HepG2 (cell line): ENCODE measurements at regions not wholly inside any gene's neighbourhood (a gene's known extent, or its start where the extent isn't known, plus 50 kb on each side); places are given as distances from the start of the nearest gene placed in this dataset.

Experiments used
- CAMTA2 ChIP-seq: sonication (generic); formaldehyde crosslinking; IDR thresholded peaks from 2 replicates; pipeline ENCODE4 v1.4.0; 2020; ENCODE audit warnings: mild to moderate bottlenecking, missing genetic modification reagents, borderline replicate concordance
- CTCF ChIP-seq: sonication (generic); formaldehyde crosslinking; IDR thresholded peaks from 2 replicates; pipeline ENCODE4 v1.5.0; 2020; ENCODE audit warnings: mild to moderate bottlenecking, missing genetic modification reagents, moderate library complexity
- EP300 ChIP-seq, 3 experiments: sonication (generic) in 1 of 3; formaldehyde crosslinking in 1 of 3; IDR thresholded peaks; 2 replicates each; pipeline versions ENCODE4 v1.5.1 to v1.6.1; 2011 to 2020; ENCODE audit warnings: low read depth in 2 of 3, low read length in 2 of 3, borderline replicate concordance in 1 of 3, improper control_type of control experiment in 1 of 3, mild to moderate bottlenecking in 1 of 3, missing genetic modification reagents in 1 of 3, moderate library complexity in 1 of 3
- HBP1 ChIP-seq: IDR thresholded peaks from 2 replicates; pipeline ENCODE4 v1.6.1; 2016; ENCODE audit warnings: low read depth, control low read depth
- NBN ChIP-seq: fragments of 450-650 bp; conservative IDR thresholded peaks from 2 replicates; pipeline ENCODE4 v1.6.1; 2017
- PCBP1 ChIP-seq: fragments of 200-400 bp; formaldehyde crosslinking; IDR thresholded peaks from 2 replicates; pipeline ENCODE4 v1.6.1; 2017; ENCODE audit warnings: mild to moderate bottlenecking, low read depth, low read length, borderline replicate concordance
- SP1 ChIP-seq, 2 experiments: fragments of 450-650 bp in 1 of 2; sonication (generic) in 1 of 2; formaldehyde crosslinking in 1 of 2; IDR thresholded peaks; 2 replicates each; pipeline versions ENCODE4 v1.4.0 to v1.6.1; 2016 to 2020; ENCODE audit warnings: missing genetic modification reagents in 1 of 2
- TP53 ChIP-seq: sonication (generic); formaldehyde crosslinking; conservative IDR thresholded peaks from 2 replicates; pipeline ENCODE4 v1.4.0; 2020; ENCODE audit warnings: missing genetic modification reagents
- ZBTB49 ChIP-seq: sonication (generic); formaldehyde crosslinking; IDR thresholded peaks from 2 replicates; pipeline ENCODE4 v1.4.0; 2020; ENCODE audit warnings: missing genetic modification reagents, borderline replicate concordance

GRCh38 chr7:94195813-94196212 lies 191.7 kb upstream of the BET1 start:
- TF ChIP-seq ZBTB49 = no peak
- TF ChIP-seq CTCF = no peak
- TF ChIP-seq CAMTA2 (CRISPR knock-in tag) = no peak
- no peak for TF ChIP-seq TP53
- TF ChIP-seq NBN = no peak
- no peak for TF ChIP-seq PCBP1
- TF ChIP-seq SP1 (IDR thresholded peaks at IDR 0.05) = no peak
- no peak for TF ChIP-seq SP1 (CRISPR knock-in tag; IDR thresholded peaks at IDR 0.05)
- no peak for TF ChIP-seq HBP1 (CRISPR knock-in tag)
- TF ChIP-seq EP300 (IDR thresholded peaks at IDR 0.05; ENCODE audit: low read depth in 2 of 2, low read length in 2 of 2) = no peak
- TF ChIP-seq EP300 (CRISPR knock-in tag; IDR thresholded peaks at IDR 0.05; ENCODE audit: borderline replicate concordance) = no peak
